K562 (cell line): ENCODE measurements at regions not wholly inside any gene's neighbourhood (a gene's known extent, or its start where the extent isn't known, plus 50 kb on each side); places are given as distances from the start of the nearest gene placed in this dataset.

Experiments used
- ATAC-seq: fragments of 200-7000 bp; cut with Tn5 transposase; 3 replicates; pipeline ENCODE4 v1.9.1; 2020; ENCODE audit warnings: moderate library complexity
- BruUV-seq: library from RNA; stranded (reverse); fragments of 400-500 nt; replicated peaks from 2 replicates; lab custom pipeline; 2021; lab: Mats Ljungman, UMichigan
- CTCF ChIA-PET: fragments of 300-600 bp; formaldehyde crosslinking; extraction: SDS; loops from one replicate; lab custom pipeline; 2021; ENCODE audit warnings: low intra/inter-chr PET ratio; lab: Yijun Ruan, JAX
- POLR2A ChIA-PET: fragments of 300-600, 350-650 bp; sonication (Branson Sonifier 250); formaldehyde crosslinking; extraction: SDS; loops from one replicate; lab custom pipeline; 2021; ENCODE audit warnings: antibody characterized with exemption, inconsistent platforms; lab: Yijun Ruan, JAX
- DNase-seq, 4 experiments: peaks; one replicate each; pipeline versions ENCODE4 v3.0.0 to v3.0.0-alpha.2; 2011 to 2018; ENCODE audit warnings: low spot score in 3 of 4, mixed read lengths in 3 of 4; ENCODE audit errors: extremely low read depth in 1 of 4
- FAIRE-seq: peaks from 2 replicates; lab custom pipeline; 2011; peaks lifted over from hg19 to GRCh38; lab: Jason Lieb, UNC
- H2AFZ ChIP-seq: 2 replicates; pipeline ENCODE4 v1.6.0; 2011; ENCODE audit warnings: low read depth, low read length, control low read depth, inconsistent platforms
- H3K27ac ChIP-seq: fragments of 200-600 bp; 3 replicates; pipeline ENCODE4 v1.8.0; 2011; ENCODE audit warnings: low read depth, mild to moderate bottlenecking, control low read depth, inconsistent platforms, low read length, moderate library complexity, mixed read lengths; ENCODE audit errors: extremely low read depth
- H3K27me3 ChIP-seq, 2 experiments: fragments of 300-600 bp in 1 of 2; 2 replicates in 1 of 2; 3 replicates in 1 of 2; pipeline versions ENCODE4 v1.6.0 to v1.8.0; 2011; ENCODE audit warnings: inconsistent platforms in 2 of 2, low read length in 2 of 2, mild to moderate bottlenecking in 1 of 2, mixed read lengths in 1 of 2, moderate library complexity in 1 of 2; ENCODE audit not compliant: control insufficient read depth in 2 of 2, insufficient read depth in 2 of 2
- H3K36me3 ChIP-seq: fragments of 300-600 bp; 3 replicates; pipeline ENCODE4 v1.8.0; 2011; ENCODE audit warnings: mild to moderate bottlenecking, low read length, inconsistent platforms; ENCODE audit not compliant: control insufficient read depth, insufficient read depth
- H3K4me1 ChIP-seq, 2 experiments: fragments of 200-600 bp in 1 of 2; replicated peaks in 1 of 2; 2 replicates in 1 of 2; 3 replicates in 1 of 2; pipeline versions ENCODE4 v1.5.1 to v1.8.0; 2011; ENCODE audit warnings: inconsistent platforms in 2 of 2, low read length in 2 of 2, mild to moderate bottlenecking in 1 of 2, mixed read lengths in 1 of 2, moderate library complexity in 1 of 2; ENCODE audit not compliant: control insufficient read depth in 2 of 2, insufficient read depth in 2 of 2
- H3K4me2 ChIP-seq: 2 replicates; pipeline ENCODE4 v1.6.1; 2011; ENCODE audit warnings: low read length, control low read depth, inconsistent platforms, mixed read lengths; ENCODE audit not compliant: insufficient read depth
- H3K4me3 ChIP-seq: fragments of 200-600 bp; sonication (generic), shearing (Covaris generic); 2 replicates; pipeline ENCODE4 v1.5.1; 2016; ENCODE audit warnings: control low read depth, inconsistent platforms
- H3K79me2 ChIP-seq: fragments of 200-600 bp; 3 replicates; pipeline ENCODE4 v1.8.0; 2011; ENCODE audit warnings: low read length, inconsistent platforms; ENCODE audit not compliant: control insufficient read depth, insufficient read depth
- H3K9ac ChIP-seq, 2 experiments: 2 replicates each; pipeline versions ENCODE4 v1.6.0 to v1.6.1; 2011; ENCODE audit warnings: low read depth in 2 of 2, low read length in 2 of 2, control low read depth in 1 of 2, inconsistent platforms in 1 of 2, mild to moderate bottlenecking in 1 of 2, mixed read lengths in 1 of 2; ENCODE audit not compliant: insufficient read depth in 1 of 2
- H3K9me1 ChIP-seq: one replicate; pipeline ENCODE4 v1.6.0; 2011; ENCODE audit warnings: inconsistent platforms, mild to moderate bottlenecking, low read length, moderate library complexity; ENCODE audit not compliant: control insufficient read depth, insufficient read depth
- H3K9me3 ChIP-seq: replicated peaks from 2 replicates; pipeline ENCODE4 v1.5.1; 2011; ENCODE audit warnings: low read depth, low read length, inconsistent platforms; ENCODE audit not compliant: control insufficient read depth, insufficient read depth
- H4K20me1 ChIP-seq: replicated peaks from 2 replicates; pipeline ENCODE4 v1.6.1; 2011; ENCODE audit warnings: low read length, inconsistent platforms, mixed read lengths; ENCODE audit not compliant: control insufficient read depth, insufficient read depth
- ATF1 ChIP-seq, 2 experiments: fragments of 450-650 bp in 1 of 2; IDR thresholded peaks; 2 replicates each; pipeline ENCODE4 v1.6.1; 2016; ENCODE audit warnings: missing compliant biosample characterization in 1 of 2, missing genetic modification characterization in 1 of 2
- ELF1 ChIP-seq: fragments of 200-800 bp; sonication (Bioruptor generic); IDR thresholded peaks from 2 replicates; pipeline ENCODE4 v1.6.1; 2016; ENCODE audit warnings: missing genetic modification characterization, missing compliant biosample characterization
- EP400 ChIP-seq: fragments of 450-650 bp; IDR thresholded peaks from 2 replicates; pipeline ENCODE4 v1.6.1; 2017; ENCODE audit warnings: antibody characterized with exemption, mild to moderate bottlenecking, moderate library complexity
- HNRNPLL ChIP-seq: fragments of 200-400 bp; formaldehyde crosslinking; IDR thresholded peaks from 2 replicates; pipeline ENCODE4 v1.6.1; 2017; ENCODE audit warnings: low read length, low read depth, mild to moderate bottlenecking; ENCODE audit not compliant: poor library complexity, severe bottlenecking
- KDM5B ChIP-seq: fragments of 200-600 bp; sonication (generic); IDR thresholded peaks from 2 replicates; pipeline ENCODE4 v1.6.1; 2012; ENCODE audit warnings: low read depth, mild to moderate bottlenecking, moderate library complexity, low read length, control low read depth, inconsistent platforms; ENCODE audit not compliant: insufficient replicate concordance
- L3MBTL2 ChIP-seq: fragments of 450-650 bp; IDR thresholded peaks from 2 replicates; pipeline ENCODE4 v1.6.1; 2016; ENCODE audit warnings: mild to moderate bottlenecking, moderate library complexity
- MEIS2 ChIP-seq: fragments of 450-650 bp; IDR thresholded peaks from 2 replicates; pipeline ENCODE4 v1.6.1; 2014; ENCODE audit warnings: mild to moderate bottlenecking; ENCODE audit not compliant: partially characterized antibody
- NRF1 ChIP-seq, 2 experiments: fragments of 450-650 bp; IDR thresholded peaks in 1 of 2; conservative IDR thresholded peaks in 1 of 2; 2 replicates each; pipeline ENCODE4 v1.6.1; 2014; ENCODE audit warnings: mild to moderate bottlenecking in 2 of 2
- POLR2G ChIP-seq: fragments of 200-400 bp; formaldehyde crosslinking; IDR thresholded peaks from 2 replicates; pipeline ENCODE4 v1.6.1; 2017; ENCODE audit warnings: low read depth, mild to moderate bottlenecking, antibody characterized with exemption, low read length, moderate library complexity
- RB1 ChIP-seq: fragments of 450-650 bp; IDR thresholded peaks from 2 replicates; pipeline ENCODE4 v1.6.1; 2017; ENCODE audit warnings: low read depth, mild to moderate bottlenecking
- RBBP5 ChIP-seq: fragments of 200-600 bp; sonication (generic); IDR thresholded peaks from 2 replicates; pipeline ENCODE4 v1.6.1; 2012; ENCODE audit warnings: borderline replicate concordance, mild to moderate bottlenecking, low read length, control low read depth, inconsistent platforms; ENCODE audit not compliant: insufficient read depth, poor library complexity, severe bottlenecking
- RBFOX2 ChIP-seq: fragments of 200-400 bp; formaldehyde crosslinking; IDR thresholded peaks from 2 replicates; pipeline ENCODE4 v1.6.1; 2017; ENCODE audit warnings: low read depth, mild to moderate bottlenecking, low read length, moderate library complexity
- SRSF3 ChIP-seq: fragments of 200-400 bp; formaldehyde crosslinking; IDR thresholded peaks from 2 replicates; pipeline ENCODE4 v1.6.1; 2016; ENCODE audit warnings: mild to moderate bottlenecking, low read length, moderate library complexity; ENCODE audit not compliant: insufficient read depth
- TAF1 ChIP-seq: IDR thresholded peaks from 2 replicates; pipeline ENCODE4 v1.6.1; 2011; ENCODE audit warnings: mild to moderate bottlenecking, low read length, moderate library complexity; ENCODE audit not compliant: insufficient read depth, control insufficient read depth, severe bottlenecking; ENCODE audit errors: extremely low read depth
- ZNF668 ChIP-seq: fragments of 250-450 bp; sonication (Bioruptor Pico); IDR thresholded peaks from 2 replicates; pipeline ENCODE4 v1.8.0; 2022; ENCODE audit warnings: mild to moderate bottlenecking, inconsistent platforms
- WGBS: fragments of 100-300 bp; shearing (Covaris generic); methylation state at CpG from one replicate; pipeline ENCODE4 v1.1.6; 2016; ENCODE audit warnings: low coverage, mixed read lengths; ENCODE audit not compliant: insufficient coverage; ENCODE audit errors: missing lambda C conversion rate; 5-methylcytosine and 5-hydroxymethylcytosine counted together
- in situ Hi-C: fragments of 300-500 bp; cut with MboI; formaldehyde crosslinking; loops from 4 replicates; pipeline ENCODE4 v1.15.0; 2018; ENCODE audit warnings: inconsistent platforms, mixed read lengths
- intact Hi-C: fragments of 100-400 bp; cut with micrococcal nuclease; formaldehyde crosslinking; loops from 2 replicates; pipeline ENCODE4 v1.14.2; 2022
- TF ChIP-seq, protein P1 (sequence below), 2 experiments: IDR thresholded peaks; 2 replicates each; pipeline ENCODE4 v1.6.1; 2011; ENCODE audit warnings: borderline replicate concordance in 1 of 2, control low read depth in 1 of 2, low read depth in 1 of 2, low read length in 1 of 2, mild to moderate bottlenecking in 1 of 2, mixed read lengths in 1 of 2, moderate library complexity in 1 of 2; ENCODE audit not compliant: insufficient read depth in 1 of 2, insufficient read length in 1 of 2, poor library complexity in 1 of 2, severe bottlenecking in 1 of 2; ENCODE audit errors: extremely low read depth in 1 of 2
- TF ChIP-seq, protein P2 (sequence below): sonication (generic); formaldehyde crosslinking; IDR thresholded peaks from 2 replicates; pipeline ENCODE4 v1.8.0; 2022; ENCODE audit warnings: missing genetic modification reagents, mild to moderate bottlenecking, moderate library complexity, borderline replicate concordance

DNA sequence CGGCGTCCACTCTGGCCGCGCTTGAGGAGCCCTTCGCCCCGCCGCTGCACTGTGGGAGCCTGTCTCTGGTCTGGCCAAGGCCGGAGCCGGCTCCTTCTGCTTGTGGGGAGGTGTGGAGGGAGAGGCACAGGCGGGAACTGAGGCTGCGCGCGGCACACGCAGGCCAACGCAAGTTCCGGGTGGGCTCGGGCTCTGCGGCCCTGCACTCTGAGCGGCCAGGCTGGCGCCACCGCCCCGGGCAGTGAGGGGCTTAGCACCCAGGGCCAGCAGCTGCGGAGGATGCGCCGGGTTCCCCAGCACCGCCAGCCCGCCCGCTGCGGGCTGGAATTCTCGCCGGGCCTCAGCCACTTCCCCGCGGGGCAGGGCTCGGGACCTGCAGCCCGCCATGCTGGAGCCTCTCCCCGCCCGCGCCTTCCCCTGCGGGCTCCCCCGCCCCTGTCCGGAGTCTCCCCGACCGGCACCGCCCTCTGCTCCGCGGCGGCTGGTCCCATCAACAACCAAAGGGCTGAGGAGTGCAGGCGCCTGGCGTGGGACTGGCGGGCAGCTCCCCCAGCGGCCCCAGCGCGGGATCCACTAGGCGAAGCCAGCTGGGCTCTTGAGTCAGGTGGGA, 921.2 kb upstream of the FOXG1 start:
- Histone ChIP-seq H3K27ac (peak overlapping the region; percentile 54; the same call in 2 of the 3 replicates), H3K79me2 (peaks cover 5% of the 10 kb centered on the region; the same call in 1 of the 3 replicates), H3K36me3 (no peaks in the 10 kb centered on the region), H3K4me3 (peak overlapping the region; percentile 42), H2AFZ (peak overlapping the region; percentile 77), H4K20me1 (no peaks in the 10 kb centered on the region), H3K9ac (peak overlapping the region; percentile 68 to 84), H3K27me3 (no peaks in the 10 kb centered on the region), H3K9me3 (no peaks in the 10 kb centered on the region), H3K4me2 (peak overlapping the region; percentile 58; the same call in 1 of the 2 replicates), H3K9me1 (no peaks in the 10 kb centered on the region), H3K4me1 (no peaks in the 10 kb centered on the region)
- in situ Hi-C loops = no loop called here
- CTCF ChIA-PET = no interaction called here
- intact Hi-C loops = no loop called here
- POLR2A ChIA-PET = no interaction called here
- 4% methylated on average over 16 of the region's 54 CpGs for WGBS
- ATAC-seq (peak; percentile 100), FAIRE-seq (no peak), DNase-seq (peak; percentile 10 to 70 (median 22))
- no TSS peak for BruUV-seq
- TF ChIP-seq NRF1 (conservative IDR thresholded peaks at IDR 0.05 in 1 of 2, IDR thresholded peaks at IDR 0.05 in 1 of 2) (peak; percentile 80 to 85), SRSF3 (no peak), TAF1 (peak; percentile 28), ATF1 (CRISPR knock-in tag; IDR thresholded peaks at IDR 0.05) (no peak), ATF1 (tag; IDR thresholded peaks at IDR 0.05) (peak; percentile 40; the same call in 1 of the 2 replicates), HNRNPLL (peak; percentile 39), EP400 (peak; percentile 14; the same call in 1 of the 2 replicates), L3MBTL2 (0 out of 2 replicates have a peak, but pooled peaks have one; percentile 19), RBBP5 (peak; percentile 40), RBFOX2 (peak; percentile 73), POLR2G (peak; percentile 81), ZNF668 (no peak), KDM5B (peak; percentile 67), ELF1 (tag) (0 out of 2 replicates have a peak, but pooled peaks have one; percentile 24), MEIS2 (no peak), RB1 (peak; percentile 49; the same call in 1 of the 2 replicates)
- TF ChIP-seq, protein P1, sequence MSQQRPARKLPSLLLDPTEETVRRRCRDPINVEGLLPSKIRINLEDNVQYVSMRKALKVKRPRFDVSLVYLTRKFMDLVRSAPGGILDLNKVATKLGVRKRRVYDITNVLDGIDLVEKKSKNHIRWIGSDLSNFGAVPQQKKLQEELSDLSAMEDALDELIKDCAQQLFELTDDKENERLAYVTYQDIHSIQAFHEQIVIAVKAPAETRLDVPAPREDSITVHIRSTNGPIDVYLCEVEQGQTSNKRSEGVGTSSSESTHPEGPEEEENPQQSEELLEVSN (IDR thresholded peaks at IDR 0.05; ENCODE audit: borderline replicate concordance in 1 of 2, extremely low read depth in 1 of 2, insufficient read depth in 1 of 2, insufficient read length in 1 of 2, low read depth in 1 of 2, low read length in 1 of 2, poor library complexity in 1 of 2, severe bottlenecking in 1 of 2) = peak in 1 of 2 experiments; percentile 21
- TF ChIP-seq, protein P2, sequence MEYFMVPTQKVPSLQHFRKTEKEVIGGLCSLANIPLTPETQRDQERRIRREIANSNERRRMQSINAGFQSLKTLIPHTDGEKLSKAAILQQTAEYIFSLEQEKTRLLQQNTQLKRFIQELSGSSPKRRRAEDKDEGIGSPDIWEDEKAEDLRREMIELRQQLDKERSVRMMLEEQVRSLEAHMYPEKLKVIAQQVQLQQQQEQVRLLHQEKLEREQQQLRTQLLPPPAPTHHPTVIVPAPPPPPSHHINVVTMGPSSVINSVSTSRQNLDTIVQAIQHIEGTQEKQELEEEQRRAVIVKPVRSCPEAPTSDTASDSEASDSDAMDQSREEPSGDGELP (CRISPR knock-in tag) = peak; percentile 77
